AG04450 (cell line): ENCODE measurements at regions not wholly inside any gene's neighbourhood (a gene's known extent, or its start where the extent isn't known, plus 50 kb on each side); places are given as distances from the start of the nearest gene placed in this dataset.

Experiments used
- CTCF ChIA-PET: fragments of 300-600, 350-600 bp; formaldehyde crosslinking; extraction: SDS; loops from one replicate; lab custom pipeline; 2022; ENCODE audit warnings: antibody characterized with exemption, inconsistent platforms; lab: Charles Lee
- POLR2A ChIA-PET: fragments of 350-600 bp; formaldehyde crosslinking; extraction: SDS; loops from one replicate; lab custom pipeline; 2021; ENCODE audit warnings: antibody characterized with exemption, inconsistent platforms; lab: Yijun Ruan, JAX
- DNase-seq: peaks from one replicate; pipeline ENCODE4 v3.0.0-alpha.2; 2011; ENCODE audit warnings: low read depth, low spot score
- H3K27ac ChIP-seq: one replicate; pipeline ENCODE4 v1.5.1; 2012; ENCODE audit warnings: low read depth, low read length, control low read depth
- H3K27me3 ChIP-seq: one replicate; pipeline ENCODE4 v1.6.0; 2012; ENCODE audit warnings: low read length; ENCODE audit not compliant: control insufficient read depth, insufficient read depth
- H3K4me3 ChIP-seq: 2 replicates; pipeline ENCODE4 v1.5.1; 2011; ENCODE audit warnings: mild to moderate bottlenecking, low read depth, low read length, control low read depth
- H3K9me3 ChIP-seq: 2 replicates; pipeline ENCODE4 v1.5.1; 2012; ENCODE audit warnings: low read length; ENCODE audit not compliant: control insufficient read depth, insufficient read depth
- CTCF ChIP-seq: IDR thresholded peaks from 2 replicates; pipeline ENCODE4 v1.5.1; 2011; ENCODE audit warnings: low read depth, low read length, control low read depth, inconsistent platforms

GRCh38 chrX:10984213-10984612 is 126.9 kb upstream of the HCCS start:
- H3K27ac ChIP-seq: no peak overlapping the region
- TF ChIP-seq CTCF: no peak
- no peaks in the 10 kb centered on the region for H3K9me3 ChIP-seq
- CTCF ChIA-PET: no interaction called here
- no peak overlapping the region for H3K4me3 ChIP-seq
- no peak for DNase-seq
- no peaks in the 10 kb centered on the region for H3K27me3 ChIP-seq
- POLR2A ChIA-PET: no interaction called here

GRCh38 chrX:10986616-10987015 is 124.5 kb upstream of the HCCS start:
- POLR2A ChIA-PET: no interaction called here
- CTCF ChIA-PET: no interaction called here
- DNase-seq: no peak

GRCh38 chrX:10988653-10989052 is 122.5 kb upstream of the HCCS start:
- ChIA-PET CTCF (no interaction called here), POLR2A (no interaction called here)
- TF ChIP-seq CTCF: no peak
- no peak for DNase-seq
- no peaks in the 10 kb centered on the region for H3K9me3 ChIP-seq
- H3K27ac ChIP-seq: no peak overlapping the region
- no peaks in the 10 kb centered on the region for H3K27me3 ChIP-seq
- no peak overlapping the region for H3K4me3 ChIP-seq

More at GRCh38 chrX:10986616-10987015, 124.5 kb upstream of the HCCS start:
- Histone ChIP-seq H3K27me3 (no peaks in the 10 kb centered on the region), H3K9me3 (no peaks in the 10 kb centered on the region), H3K27ac (no peak overlapping the region), H3K4me3 (no peak overlapping the region)
- TF ChIP-seq CTCF: no peak

- H3K4me3 ChIP-seq: no peak overlapping the region
- ChIA-PET CTCF (no interaction called here), POLR2A (no interaction called here)
- DNase-seq: no peak
- no peak overlapping the region for H3K27ac ChIP-seq
- TF ChIP-seq CTCF: no peak
- no peaks in the 10 kb centered on the region for H3K27me3 ChIP-seq
- no peaks in the 10 kb centered on the region for H3K9me3 ChIP-seq
These were observed 121.7 kb upstream of the HCCS start for GRCh38 chrX:10989386-10989785.

- H3K27ac ChIP-seq: no peak overlapping the region
- no peaks in the 10 kb centered on the region for H3K9me3 ChIP-seq
- ChIA-PET CTCF (no interaction called here), POLR2A (no interaction called here)
- TF ChIP-seq CTCF: no peak
- DNase-seq: no peak
- H3K4me3 ChIP-seq: no peak overlapping the region
- H3K27me3 ChIP-seq: no peaks in the 10 kb centered on the region
These were observed 120.7 kb upstream of the HCCS start for GRCh38 chrX:10990418-10990817.
